Stomach smooth muscle (tissue), 2 donors: ENCODE measurements at regions not wholly inside any gene's neighbourhood (a gene's known extent, or its start where the extent isn't known, plus 50 kb on each side); places are given as distances from the start of the nearest gene placed in this dataset.

Experiments used
- H3K27ac ChIP-seq: one replicate; pipeline ENCODE4 v1.7.0; 2013; ENCODE audit warnings: mild to moderate bottlenecking, low read length, inconsistent platforms
- H3K27me3 ChIP-seq, 2 donors: one replicate each; pipeline ENCODE4 v1.7.0; 2013; ENCODE audit warnings: low read length in 2 of 2; ENCODE audit not compliant: insufficient read depth in 2 of 2, control insufficient read depth in 1 of 2
- H3K36me3 ChIP-seq, 2 donors: one replicate each; pipeline ENCODE4 v1.7.0; 2013; ENCODE audit warnings: low read length in 2 of 2; ENCODE audit not compliant: control insufficient read depth in 2 of 2, insufficient read depth in 2 of 2
- H3K4me1 ChIP-seq: one replicate; pipeline ENCODE4 v1.7.0; 2013; ENCODE audit warnings: low read length; ENCODE audit not compliant: control insufficient read depth, insufficient read depth
- H3K4me3 ChIP-seq, 2 donors: one replicate each; pipeline ENCODE4 v1.7.0; 2013; ENCODE audit warnings: low read length in 2 of 2
- H3K9ac ChIP-seq, 2 donors: one replicate each; pipeline ENCODE4 v1.7.0; 2013; ENCODE audit warnings: low read length in 2 of 2, mild to moderate bottlenecking in 1 of 2
- H3K9me3 ChIP-seq, 2 donors: one replicate each; pipeline ENCODE4 v1.7.0; 2013; ENCODE audit warnings: low read length in 2 of 2; ENCODE audit not compliant: control insufficient read depth in 2 of 2
- donor health status: healthy.
- donor health status: Pancreatic carcinoma.

GRCh38 chr12:126086242-126086641, 1021.0 kb downstream of the AACS start:
- Histone ChIP-seq H3K4me3 (no peak overlapping the region), H3K9ac (no peak overlapping the region), H3K27me3 (peaks cover 0 to 2% of the 10 kb centered on the region in 2 donors), H3K4me1 (no peaks in the 10 kb centered on the region), H3K36me3 (no peaks in the 10 kb centered on the region), H3K9me3 (peaks cover 3 to 4% of the 10 kb centered on the region in 2 donors), H3K27ac (no peak overlapping the region)

GRCh38 chr12:126087692-126088091, 1022.5 kb downstream of the AACS start:
- Histone ChIP-seq H3K9me3 (peaks cover 3 to 4% of the 10 kb centered on the region in 2 donors), H3K36me3 (no peaks in the 10 kb centered on the region), H3K27ac (no peak overlapping the region), H3K27me3 (peaks cover 0 to 2% of the 10 kb centered on the region in 2 donors), H3K4me1 (no peaks in the 10 kb centered on the region), H3K4me3 (no peak overlapping the region), H3K9ac (no peak overlapping the region)

GRCh38 chr12:126093908-126094307, 1028.7 kb downstream of the AACS start:
- no peaks in the 10 kb centered on the region for H3K36me3 ChIP-seq
- H3K4me3 ChIP-seq = no peak overlapping the region
- H3K4me1 ChIP-seq = no peaks in the 10 kb centered on the region
- no peak overlapping the region for H3K9ac ChIP-seq
- H3K27me3 ChIP-seq = no peaks in the 10 kb centered on the region
- no peak overlapping the region for H3K27ac ChIP-seq
- peaks cover 2 to 3% of the 10 kb centered on the region in 2 donors for H3K9me3 ChIP-seq

DNA sequence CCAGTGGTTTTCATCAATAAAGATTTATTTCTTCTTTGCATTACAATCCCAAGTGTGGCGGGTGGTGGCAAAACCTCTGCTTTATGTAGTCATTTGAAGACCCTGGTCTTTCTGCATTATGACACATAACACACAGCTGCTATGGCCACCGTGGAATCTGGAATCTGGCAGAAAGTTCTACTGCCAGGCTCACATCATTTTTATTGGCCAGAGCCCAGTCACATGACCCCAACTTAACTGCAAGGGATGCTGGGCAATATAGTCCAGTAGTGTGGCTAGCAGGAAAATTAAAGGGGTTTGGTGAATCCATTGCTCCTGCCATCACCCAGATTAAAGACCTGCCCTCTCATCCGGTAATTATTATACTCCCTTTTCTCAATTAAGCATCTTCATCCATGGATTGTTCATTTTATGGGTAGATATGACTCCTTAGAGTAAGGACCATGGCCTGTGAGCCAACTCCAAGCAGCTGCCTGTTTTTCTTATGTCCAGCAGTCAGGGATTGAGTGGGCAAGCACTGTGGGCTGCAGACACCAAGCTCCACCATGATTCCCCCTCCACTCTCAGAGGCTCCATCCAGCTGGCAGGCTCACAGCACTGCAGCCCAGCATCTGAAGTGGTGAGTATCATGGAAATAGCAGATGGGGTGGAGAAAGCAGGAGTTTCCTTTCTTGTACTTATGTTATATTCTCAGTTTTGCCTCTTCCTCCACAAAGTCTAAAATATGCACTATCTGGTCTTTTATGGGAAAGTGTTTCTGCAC, 1030.7 kb downstream of the AACS start:
- Histone ChIP-seq H3K9ac (no peak overlapping the region), H3K4me3 (no peak overlapping the region), H3K36me3 (no peaks in the 10 kb centered on the region), H3K9me3 (peaks cover 2% of the 10 kb centered on the region in 2 donors), H3K27me3 (no peaks in the 10 kb centered on the region), H3K27ac (no peak overlapping the region), H3K4me1 (no peaks in the 10 kb centered on the region)

- no peaks in the 10 kb centered on the region for H3K36me3 ChIP-seq
- no peaks in the 10 kb centered on the region for H3K4me1 ChIP-seq
- no peak overlapping the region for H3K27ac ChIP-seq
- H3K27me3 ChIP-seq = no peaks in the 10 kb centered on the region
- H3K4me3 ChIP-seq = no peak overlapping the region
- H3K9me3 ChIP-seq = no peaks in the 10 kb centered on the region
- no peak overlapping the region for H3K9ac ChIP-seq
These were observed 1041.5 kb downstream of the AACS start for GRCh38 chr12:126106706-126107105.

DNA sequence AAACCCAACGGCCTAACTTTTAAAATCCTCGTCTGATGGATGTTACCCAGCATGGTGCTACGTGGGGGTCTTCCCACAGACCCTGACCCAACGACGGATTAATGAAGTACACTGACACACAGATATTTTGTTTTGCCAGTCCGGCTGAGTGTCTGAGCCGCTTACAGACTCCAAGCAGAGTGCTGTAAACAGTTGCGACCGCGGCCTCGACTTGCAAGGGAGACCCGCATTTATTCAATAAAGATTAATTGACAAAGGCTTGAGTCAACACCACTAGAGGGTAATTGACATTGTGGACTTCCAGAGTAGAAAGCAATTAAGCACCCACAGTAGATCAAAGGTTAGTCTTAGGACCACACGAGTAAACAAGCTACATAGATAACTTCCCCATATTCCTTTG, 1042.4 kb downstream of the AACS start:
- Histone ChIP-seq H3K36me3 (no peaks in the 10 kb centered on the region), H3K4me1 (no peaks in the 10 kb centered on the region), H3K4me3 (no peak overlapping the region), H3K9ac (no peak overlapping the region), H3K27me3 (no peaks in the 10 kb centered on the region), H3K27ac (no peak overlapping the region), H3K9me3 (no peaks in the 10 kb centered on the region)

- Histone ChIP-seq H3K9me3 (no peaks in the 10 kb centered on the region), H3K4me1 (no peaks in the 10 kb centered on the region), H3K36me3 (no peaks in the 10 kb centered on the region), H3K9ac (no peak overlapping the region), H3K4me3 (no peak overlapping the region), H3K27me3 (no peaks in the 10 kb centered on the region), H3K27ac (no peak overlapping the region)
These were observed 1043.0 kb downstream of the AACS start for GRCh38 chr12:126108247-126108646.

DNA sequence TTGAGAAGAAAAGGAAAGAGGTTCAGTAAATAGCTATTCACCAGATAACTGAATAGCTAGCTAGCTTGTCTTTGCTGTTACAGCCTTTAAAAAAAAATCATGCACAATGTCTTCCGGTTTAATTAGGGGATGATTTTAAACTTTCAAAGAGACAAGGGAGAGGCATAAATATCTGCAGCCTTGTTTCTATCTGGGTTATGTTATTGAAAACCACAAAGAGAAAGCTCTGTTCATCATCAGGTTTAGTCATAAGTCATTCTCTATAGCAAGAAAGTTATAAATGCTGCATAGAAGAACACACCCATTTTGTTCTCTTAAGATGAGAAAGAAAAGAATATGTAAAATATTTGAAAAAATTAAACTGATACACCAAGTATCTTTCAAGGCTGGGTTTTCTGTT, 1046.9 kb downstream of the AACS start:
- Histone ChIP-seq H3K27ac (no peak overlapping the region), H3K4me3 (no peak overlapping the region), H3K9me3 (no peaks in the 10 kb centered on the region), H3K36me3 (no peaks in the 10 kb centered on the region), H3K4me1 (no peaks in the 10 kb centered on the region), H3K9ac (no peak overlapping the region), H3K27me3 (no peaks in the 10 kb centered on the region)

- Histone ChIP-seq H3K27ac (no peak overlapping the region), H3K4me1 (no peaks in the 10 kb centered on the region), H3K27me3 (no peaks in the 10 kb centered on the region), H3K36me3 (no peaks in the 10 kb centered on the region), H3K9ac (no peak overlapping the region), H3K9me3 (no peaks in the 10 kb centered on the region), H3K4me3 (no peak overlapping the region)
These were observed 1047.6 kb downstream of the AACS start for GRCh38 chr12:126112849-126113248.

DNA sequence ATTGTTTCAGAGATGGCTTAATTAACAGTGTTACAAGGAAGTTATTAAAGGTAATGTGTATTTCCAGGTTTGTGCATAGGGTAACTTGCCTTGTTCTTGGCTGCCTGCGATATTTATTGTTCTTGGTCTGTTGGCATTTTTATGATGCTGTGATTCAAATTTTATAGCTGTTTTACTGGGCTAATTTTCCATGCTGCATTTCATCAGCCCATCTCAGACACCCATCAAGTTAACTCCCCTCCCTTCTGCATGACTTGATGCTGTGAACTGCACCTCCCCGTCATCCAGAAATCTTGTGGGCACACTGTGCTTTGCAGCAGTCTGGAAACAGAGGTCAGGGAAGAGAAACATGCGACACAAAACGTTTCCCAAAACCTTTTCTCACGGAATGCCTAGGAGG, 1049.2 kb downstream of the AACS start:
- Histone ChIP-seq H3K9ac (no peak overlapping the region), H3K4me3 (no peak overlapping the region), H3K27ac (no peak overlapping the region), H3K9me3 (no peaks in the 10 kb centered on the region), H3K4me1 (no peaks in the 10 kb centered on the region), H3K36me3 (no peaks in the 10 kb centered on the region), H3K27me3 (no peaks in the 10 kb centered on the region)

DNA sequence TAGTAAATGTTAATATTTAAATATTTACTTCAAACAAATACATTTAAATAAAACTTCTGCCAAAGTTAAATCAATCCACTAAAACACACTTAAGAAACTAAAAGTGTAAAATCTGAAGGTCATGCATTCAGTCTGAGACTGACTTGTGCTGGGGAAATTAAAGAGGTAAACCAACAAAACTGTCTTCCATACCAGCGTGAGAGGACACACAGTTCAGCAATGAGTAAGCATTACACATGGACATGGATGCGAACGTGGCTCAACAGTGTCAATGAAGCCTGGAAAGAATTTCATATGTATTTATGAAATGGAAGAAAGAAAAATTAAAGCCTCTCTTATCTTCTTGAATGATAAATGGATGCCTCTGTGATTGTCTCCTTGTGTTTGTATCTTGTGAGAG, 1052.3 kb downstream of the AACS start:
- Histone ChIP-seq H3K4me3 (no peak overlapping the region), H3K27ac (no peak overlapping the region), H3K36me3 (no peaks in the 10 kb centered on the region), H3K9ac (no peak overlapping the region), H3K4me1 (no peaks in the 10 kb centered on the region), H3K9me3 (peaks cover 0 to 4% of the 10 kb centered on the region in 2 donors), H3K27me3 (no peaks in the 10 kb centered on the region)
